OCI-LY7 (cell line): ENCODE measurements at regions not wholly inside any gene's neighbourhood (a gene's known extent, or its start where the extent isn't known, plus 50 kb on each side); places are given as distances from the start of the nearest gene placed in this dataset.

Experiments used
- BruUV-seq: library from RNA; stranded (reverse); fragments of 400-500 nt; replicated peaks from 2 replicates; lab custom pipeline; 2021; lab: Mats Ljungman, UMichigan
- CTCF ChIA-PET: fragments of 300-600 bp; sonication (Branson Sonifier 250); formaldehyde crosslinking; loops from one replicate; lab custom pipeline; 2022; ENCODE audit warnings: antibody characterized with exemption; ENCODE audit not compliant: unreplicated experiment; lab: Charles Lee
- POLR2A ChIA-PET: fragments of 300-600 bp; sonication (Branson Sonifier 250); formaldehyde crosslinking; loops from one replicate; lab custom pipeline; 2022; ENCODE audit warnings: antibody characterized with exemption; lab: Charles Lee
- DNase-seq: peaks from one replicate; pipeline ENCODE4 v3.0.0-alpha.2; 2015; ENCODE audit warnings: low spot score
- H2AFZ ChIP-seq: fragments of 200-600 bp; sonication (generic), shearing (Covaris generic); 2 replicates; pipeline ENCODE4 v1.6.1; 2014; ENCODE audit warnings: mild to moderate bottlenecking, antibody characterized with exemption, low read length, moderate library complexity
- H3K27ac ChIP-seq: fragments of 200-600 bp; sonication (generic); 2 replicates; pipeline ENCODE4 v1.5.1; 2014; ENCODE audit warnings: mixed run types, low read depth, mild to moderate bottlenecking, moderate library complexity, low read length, inconsistent platforms; ENCODE audit not compliant: poor library complexity, severe bottlenecking
- H3K36me3 ChIP-seq: fragments of 200-600 bp; sonication (generic); 2 replicates; pipeline ENCODE4 v1.6.1; 2014; ENCODE audit warnings: mild to moderate bottlenecking, antibody characterized with exemption, low read length, moderate library complexity, mixed read lengths; ENCODE audit not compliant: insufficient read depth
- H3K4me1 ChIP-seq: fragments of 200-600 bp; sonication (generic); 2 replicates; pipeline ENCODE4 v1.5.1; 2014; ENCODE audit warnings: mild to moderate bottlenecking, low read length; ENCODE audit not compliant: insufficient read depth, poor library complexity, severe bottlenecking
- H3K4me2 ChIP-seq: fragments of 200-600 bp; sonication (generic); 2 replicates; pipeline ENCODE4 v1.6.1; 2014; ENCODE audit warnings: mild to moderate bottlenecking, low read length
- H3K4me3 ChIP-seq: fragments of 200-600 bp; sonication (generic); 2 replicates; pipeline ENCODE4 v1.5.1; 2014; ENCODE audit warnings: mild to moderate bottlenecking, low read depth, low read length; ENCODE audit not compliant: poor library complexity, severe bottlenecking
- H3K79me2 ChIP-seq: fragments of 200-600 bp; sonication (generic); 2 replicates; pipeline ENCODE4 v1.6.1; 2016; ENCODE audit warnings: low read depth, mild to moderate bottlenecking, low read length, moderate library complexity, mixed read lengths; ENCODE audit not compliant: insufficient read depth
- H3K9me2 ChIP-seq: fragments of 200-600 bp; sonication (generic); 2 replicates; pipeline ENCODE4 v1.6.1; 2016; ENCODE audit warnings: mild to moderate bottlenecking, low read length, mixed read lengths; ENCODE audit not compliant: insufficient read depth
- H3K9me3 ChIP-seq: fragments of 200-600 bp; sonication (generic); 2 replicates; pipeline ENCODE4 v1.6.1; 2014; ENCODE audit warnings: mild to moderate bottlenecking, mixed run types, low read length, mixed read lengths
- H4K20me1 ChIP-seq: fragments of 200-600 bp; sonication (generic); 2 replicates; pipeline ENCODE4 v1.6.1; 2014; ENCODE audit warnings: mild to moderate bottlenecking, antibody characterized with exemption, low read length, moderate library complexity, mixed read lengths; ENCODE audit not compliant: insufficient read depth
- CTCF ChIP-seq: fragments of 200-600 bp; sonication (generic); conservative IDR thresholded peaks from 2 replicates; pipeline ENCODE4 v1.5.1; 2014; ENCODE audit warnings: mild to moderate bottlenecking, antibody characterized with exemption, low read length, moderate library complexity, mixed read lengths
- EZH2phosphoT487 ChIP-seq: fragments of 200-600 bp; sonication (generic); IDR thresholded peaks from 2 replicates; pipeline ENCODE4 v1.6.1; 2018; ENCODE audit warnings: low read depth, borderline replicate concordance, mild to moderate bottlenecking, mixed run types, antibody characterized with exemption, low read length, moderate library complexity, mixed read lengths
- intact Hi-C: fragments of 100-400 bp; cut with micrococcal nuclease; formaldehyde crosslinking; loops from one replicate; pipeline ENCODE4 v1.10.0; 2022; ENCODE audit not compliant: unreplicated experiment

- Histone ChIP-seq H3K9me2 (no peaks in the 10 kb centered on the region), H3K4me1 (no peaks in the 10 kb centered on the region), H3K79me2 (no peaks in the 10 kb centered on the region), H3K27ac (no peak overlapping the region), H3K4me3 (no peak overlapping the region), H3K36me3 (no peaks in the 10 kb centered on the region), H2AFZ (no peak overlapping the region), H3K9me3 (no peaks in the 10 kb centered on the region), H4K20me1 (no peaks in the 10 kb centered on the region), H3K4me2 (no peak overlapping the region)
- ChIA-PET CTCF (interaction anchor here (0.6 kb wide), 1 partner anchor 1266 kb away, joined by 4 read pairs; no protein-coding TSS in a partner anchor), POLR2A (no interaction called here)
- no TSS peak for BruUV-seq
- TF ChIP-seq CTCF (no peak), EZH2phosphoT487 (no peak)
- no peak for DNase-seq
- intact Hi-C loops = no loop called here
Observed at GRCh38 chr11:71060391-71060791, 192.0 kb downstream of the SHANK2 start.

- Histone ChIP-seq H3K27ac (no peak overlapping the region), H3K4me2 (no peak overlapping the region), H3K4me3 (no peak overlapping the region), H3K79me2 (no peaks in the 10 kb centered on the region), H3K9me2 (no peaks in the 10 kb centered on the region), H4K20me1 (no peaks in the 10 kb centered on the region), H2AFZ (no peak overlapping the region), H3K36me3 (no peaks in the 10 kb centered on the region), H3K4me1 (no peaks in the 10 kb centered on the region), H3K9me3 (no peaks in the 10 kb centered on the region)
- TF ChIP-seq EZH2phosphoT487 (no peak), CTCF (no peak)
- no TSS peak for BruUV-seq
- no peak for DNase-seq
- intact Hi-C loops = no loop called here
- CTCF ChIA-PET = interaction anchor here (0.6 kb wide), 1 partner anchor 25 kb away, joined by 4 read pairs; no protein-coding TSS in a partner anchor
- POLR2A ChIA-PET = no interaction called here
Observed at GRCh38 chr11:71059662-71060061, 192.7 kb downstream of the SHANK2 start.

- intact Hi-C loops = no loop called here
- Histone ChIP-seq H3K36me3 (no peaks in the 10 kb centered on the region), H2AFZ (no peak overlapping the region), H3K4me2 (no peak overlapping the region), H3K79me2 (no peaks in the 10 kb centered on the region), H3K9me2 (no peaks in the 10 kb centered on the region), H4K20me1 (no peaks in the 10 kb centered on the region), H3K9me3 (no peaks in the 10 kb centered on the region), H3K27ac (no peak overlapping the region), H3K4me1 (no peaks in the 10 kb centered on the region), H3K4me3 (no peak overlapping the region)
- no peak for DNase-seq
- CTCF ChIA-PET = no interaction called here
- POLR2A ChIA-PET = no interaction called here
- BruUV-seq = no TSS peak
- TF ChIP-seq EZH2phosphoT487 (no peak), CTCF (no peak)
Observed at GRCh38 chr11:71055925-71056324, 196.5 kb downstream of the SHANK2 start.
